Neural progenitor cell (in vitro differentiated cells): ENCODE measurements at regions not wholly inside any gene's neighbourhood (a gene's known extent, or its start where the extent isn't known, plus 50 kb on each side); places are given as distances from the start of the nearest gene placed in this dataset.

Experiments used
- DNase-seq: peaks from one replicate; pipeline ENCODE4 v3.0.0-alpha.2; 2016; ENCODE audit warnings: low spot score
- H2AFZ ChIP-seq: fragments of 200-600 bp; sonication (generic); replicated peaks from 2 replicates; pipeline ENCODE4 v1.6.1; 2016; ENCODE audit warnings: antibody characterized with exemption
- H3F3A ChIP-seq: fragments of 200-600 bp; sonication (generic); 2 replicates; pipeline ENCODE4 v1.6.1; 2016; ENCODE audit warnings: antibody characterized with exemption, low read depth
- H3K27ac ChIP-seq: fragments of 200-600 bp; sonication (generic); 2 replicates; pipeline ENCODE4 v1.5.1; 2016; ENCODE audit warnings: mild to moderate bottlenecking
- H3K27me3 ChIP-seq: fragments of 200-600 bp; sonication (generic); 2 replicates; pipeline ENCODE4 v1.6.1; 2016; ENCODE audit warnings: mild to moderate bottlenecking, moderate library complexity
- H3K36me3 ChIP-seq: fragments of 200-600 bp; sonication (generic); 2 replicates; pipeline ENCODE4 v1.5.1; 2016
- H3K4me1 ChIP-seq: fragments of 200-600 bp; sonication (generic); 2 replicates; pipeline ENCODE4 v1.6.1; 2016; ENCODE audit warnings: mixed run types
- H3K4me2 ChIP-seq: fragments of 200-600 bp; sonication (generic); 2 replicates; pipeline ENCODE4 v1.6.1; 2016
- H3K4me3 ChIP-seq: fragments of 200-600 bp; sonication (generic); 2 replicates; pipeline ENCODE4 v1.5.1; 2016
- H3K79me2 ChIP-seq: fragments of 200-600 bp; sonication (generic); 2 replicates; pipeline ENCODE4 v1.6.1; 2016; ENCODE audit warnings: low read depth
- H3K9ac ChIP-seq: fragments of 200-600 bp; sonication (generic); 2 replicates; pipeline ENCODE4 v1.6.1; 2016
- H3K9me3 ChIP-seq: fragments of 200-600 bp; sonication (generic); 2 replicates; pipeline ENCODE4 v1.5.1; 2016; ENCODE audit warnings: low read depth
- H4K20me1 ChIP-seq: fragments of 200-600 bp; sonication (generic); 2 replicates; pipeline ENCODE4 v1.6.1; 2016; ENCODE audit warnings: low read depth
- H3K27ac Mint-ChIP-seq: 3 replicates; pipeline ENCODE4 v1.8.0; 2021; ENCODE audit warnings: mixed read lengths
- H3K27me3 Mint-ChIP-seq: 2 replicates; pipeline ENCODE4 v1.8.0; 2022; ENCODE audit warnings: low read depth, mild to moderate bottlenecking, inconsistent platforms, moderate library complexity, mixed read lengths; ENCODE audit not compliant: insufficient read depth
- H3K36me3 Mint-ChIP-seq: 3 replicates; pipeline ENCODE4 v1.8.0; 2021; ENCODE audit warnings: mixed read lengths
- H3K4me1 Mint-ChIP-seq: 3 replicates; pipeline ENCODE4 v1.8.0; 2021; ENCODE audit warnings: mixed read lengths
- H3K4me3 Mint-ChIP-seq: 3 replicates; pipeline ENCODE4 v1.8.0; 2021; ENCODE audit warnings: mild to moderate bottlenecking, moderate library complexity, mixed read lengths
- H3K9me3 Mint-ChIP-seq: 3 replicates; pipeline ENCODE4 v1.8.0; 2020; ENCODE audit warnings: mixed read lengths
- CTCF ChIP-seq: fragments of 200-600 bp; sonication (generic); IDR thresholded peaks from 2 replicates; pipeline ENCODE4 v1.5.1; 2017; ENCODE audit warnings: antibody characterized with exemption, mild to moderate bottlenecking
- EZH2 ChIP-seq: fragments of 200-600 bp; sonication (generic); IDR thresholded peaks from 2 replicates; pipeline ENCODE4 v1.6.1; 2017; ENCODE audit warnings: antibody characterized with exemption, mild to moderate bottlenecking, moderate library complexity
- EZH2phosphoT487 ChIP-seq: fragments of 200-600 bp; sonication (generic); IDR thresholded peaks from 2 replicates; pipeline ENCODE4 v1.6.1; 2017; ENCODE audit warnings: antibody characterized with exemption

GRCh38 chr10:50936335-50936734 is 50.9 kb upstream of the A1CF start:
- H3K4me1 ChIP-seq: peaks cover 6% of the 10 kb centered on the region
- H3K4me3 Mint-ChIP-seq: no peak overlapping the region
- H4K20me1 ChIP-seq: no peaks in the 10 kb centered on the region
- no peak for TF ChIP-seq CTCF
- no peak for TF ChIP-seq EZH2phosphoT487
- TF ChIP-seq EZH2: no peak
- no peaks in the 10 kb centered on the region for H3K27me3 ChIP-seq
- no peak for DNase-seq
- no peak overlapping the region for H3K9ac ChIP-seq
- H3K27me3 Mint-ChIP-seq: no peaks in the 10 kb centered on the region
- H2AFZ ChIP-seq: no peak overlapping the region
- no peaks in the 10 kb centered on the region for H3F3A ChIP-seq
- peaks cover 5% of the 10 kb centered on the region for H3K4me1 Mint-ChIP-seq
- H3K36me3 ChIP-seq: no peaks in the 10 kb centered on the region
- no peaks in the 10 kb centered on the region for H3K36me3 Mint-ChIP-seq
- no peaks in the 10 kb centered on the region for H3K9me3 ChIP-seq
- no peaks in the 10 kb centered on the region for H3K9me3 Mint-ChIP-seq
- H3K4me2 ChIP-seq: no peak overlapping the region
- no peak overlapping the region for H3K27ac Mint-ChIP-seq
- H3K27ac ChIP-seq: no peak overlapping the region
- no peaks in the 10 kb centered on the region for H3K79me2 ChIP-seq
- no peak overlapping the region for H3K4me3 ChIP-seq

GRCh38 chr10:50937230-50937907 is 51.9 kb upstream of the A1CF start:
- peak; percentile 57 for DNase-seq
- no peaks in the 10 kb centered on the region for H3K4me1 Mint-ChIP-seq
- H3K9ac ChIP-seq: no peak overlapping the region
- H3K79me2 ChIP-seq: no peaks in the 10 kb centered on the region
- H3K4me1 ChIP-seq: peaks cover 6% of the 10 kb centered on the region
- no peaks in the 10 kb centered on the region for H3K36me3 Mint-ChIP-seq
- TF ChIP-seq EZH2phosphoT487: no peak
- peak; percentile 68 for TF ChIP-seq CTCF
- H3K27ac ChIP-seq: no peak overlapping the region
- H3K27me3 Mint-ChIP-seq: no peaks in the 10 kb centered on the region
- H3K27ac Mint-ChIP-seq: no peak overlapping the region
- no peaks in the 10 kb centered on the region for H3K27me3 ChIP-seq
- no peak overlapping the region for H3K4me2 ChIP-seq
- H3K9me3 ChIP-seq: no peaks in the 10 kb centered on the region
- no peaks in the 10 kb centered on the region for H3K36me3 ChIP-seq
- no peak overlapping the region for H3K4me3 ChIP-seq
- H3F3A ChIP-seq: no peaks in the 10 kb centered on the region
- H2AFZ ChIP-seq: no peak overlapping the region
- H3K9me3 Mint-ChIP-seq: no peaks in the 10 kb centered on the region
- no peaks in the 10 kb centered on the region for H4K20me1 ChIP-seq
- H3K4me3 Mint-ChIP-seq: no peak overlapping the region

- H3K9ac ChIP-seq: no peak overlapping the region
- no peak overlapping the region for H3K27ac ChIP-seq
- H3F3A ChIP-seq: no peaks in the 10 kb centered on the region
- no peak overlapping the region for H3K4me3 ChIP-seq
- Mint-ChIP-seq H3K4me3 (no peak overlapping the region), H3K27me3 (no peaks in the 10 kb centered on the region), H3K36me3 (no peaks in the 10 kb centered on the region), H3K27ac (no peak overlapping the region), H3K4me1 (no peaks in the 10 kb centered on the region), H3K9me3 (no peaks in the 10 kb centered on the region)
- no peaks in the 10 kb centered on the region for H3K9me3 ChIP-seq
- TF ChIP-seq EZH2phosphoT487 (no peak), EZH2 (no peak), CTCF (no peak)
- H3K4me1 ChIP-seq: no peaks in the 10 kb centered on the region
- H3K4me2 ChIP-seq: no peak overlapping the region
- no peak for DNase-seq
- H4K20me1 ChIP-seq: no peaks in the 10 kb centered on the region
- H2AFZ ChIP-seq: no peak overlapping the region
- peaks cover 3% of the 10 kb centered on the region for H3K27me3 ChIP-seq
- no peaks in the 10 kb centered on the region for H3K36me3 ChIP-seq
- H3K79me2 ChIP-seq: no peaks in the 10 kb centered on the region
Observed at GRCh38 chr10:50941629-50942028, 56.2 kb upstream of the A1CF start.
